Osteocyte (in vitro differentiated cells): ENCODE measurements at regions not wholly inside any gene's neighbourhood (a gene's known extent, or its start where the extent isn't known, plus 50 kb on each side); places are given as distances from the start of the nearest gene placed in this dataset.

Experiments
- DNase-seq: peaks from one replicate; pipeline ENCODE4 v3.0.0; 2021; ENCODE audit warnings: mixed read lengths; ENCODE audit not compliant: unreplicated experiment; ENCODE audit errors: extremely low spot score
- H3K27ac Mint-ChIP-seq: one replicate; pipeline ENCODE4 v1.8.0; 2021; ENCODE audit warnings: mild to moderate bottlenecking, mixed read lengths; ENCODE audit not compliant: unreplicated experiment
- H3K27me3 Mint-ChIP-seq: one replicate; pipeline ENCODE4 v1.8.0; 2021; ENCODE audit warnings: mixed read lengths; ENCODE audit not compliant: unreplicated experiment
- H3K36me3 Mint-ChIP-seq: one replicate; pipeline ENCODE4 v1.8.0; 2021; ENCODE audit warnings: mixed read lengths; ENCODE audit not compliant: unreplicated experiment
- H3K4me1 Mint-ChIP-seq: one replicate; pipeline ENCODE4 v1.8.0; 2021; ENCODE audit warnings: mixed read lengths; ENCODE audit not compliant: unreplicated experiment
- H3K4me3 Mint-ChIP-seq: one replicate; pipeline ENCODE4 v1.8.0; 2021; ENCODE audit warnings: mild to moderate bottlenecking, moderate library complexity, mixed read lengths; ENCODE audit not compliant: unreplicated experiment
- H3K9me3 Mint-ChIP-seq: one replicate; pipeline ENCODE4 v1.8.0; 2021; ENCODE audit warnings: mixed read lengths; ENCODE audit not compliant: unreplicated experiment
- CTCF ChIP-seq: fragments of 200-600 bp; sonication (generic); IDR thresholded peaks from 2 replicates; pipeline ENCODE4 v1.5.0; 2021; ENCODE audit warnings: antibody characterized with exemption, mild to moderate bottlenecking, moderate library complexity

DNA sequence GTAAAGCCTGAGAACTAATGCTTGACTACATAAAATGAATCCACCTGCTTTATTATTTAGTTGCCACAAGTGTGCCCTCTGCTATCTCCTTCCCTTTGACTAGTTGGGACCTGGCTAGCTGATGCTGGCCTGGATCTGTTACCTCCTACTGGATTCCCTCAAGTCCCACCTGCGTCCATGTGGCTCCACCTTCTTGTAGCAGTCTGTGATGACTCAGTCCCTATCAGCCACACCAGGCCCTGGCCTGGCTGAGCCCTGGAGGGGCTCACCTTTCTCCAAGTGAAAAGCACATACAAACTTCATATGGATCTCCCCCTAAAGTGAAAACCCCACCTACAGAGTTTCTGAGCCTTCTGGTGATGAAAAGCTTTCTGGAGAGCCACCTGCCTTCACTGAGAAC is 611.4 kb downstream of the SEMA5A start:
- Mint-ChIP-seq H3K4me3 (no peak overlapping the region), H3K27ac (no peak overlapping the region), H3K36me3 (peaks cover 2% of the 10 kb centered on the region), H3K27me3 (no peaks in the 10 kb centered on the region), H3K4me1 (no peaks in the 10 kb centered on the region), H3K9me3 (peaks cover 15% of the 10 kb centered on the region)
- no peak for TF ChIP-seq CTCF
- DNase-seq: no peak

- no peak for DNase-seq
- Mint-ChIP-seq H3K9me3 (peaks cover 31% of the 10 kb centered on the region), H3K4me1 (no peaks in the 10 kb centered on the region), H3K27ac (no peak overlapping the region), H3K36me3 (peaks cover 2% of the 10 kb centered on the region), H3K27me3 (no peaks in the 10 kb centered on the region), H3K4me3 (no peak overlapping the region)
- TF ChIP-seq CTCF: no peak
These were observed 604.9 kb downstream of the SEMA5A start for GRCh38 chr5:8940934-8941333.

GRCh38 chr5:8943301-8943700 is 602.6 kb downstream of the SEMA5A start:
- peaks cover 2% of the 10 kb centered on the region for H3K36me3 Mint-ChIP-seq
- DNase-seq: no peak
- no peak overlapping the region for H3K27ac Mint-ChIP-seq
- H3K27me3 Mint-ChIP-seq: no peaks in the 10 kb centered on the region
- H3K9me3 Mint-ChIP-seq: peaks cover 24% of the 10 kb centered on the region
- no peak overlapping the region for H3K4me3 Mint-ChIP-seq
- no peaks in the 10 kb centered on the region for H3K4me1 Mint-ChIP-seq
- TF ChIP-seq CTCF: no peak

DNA sequence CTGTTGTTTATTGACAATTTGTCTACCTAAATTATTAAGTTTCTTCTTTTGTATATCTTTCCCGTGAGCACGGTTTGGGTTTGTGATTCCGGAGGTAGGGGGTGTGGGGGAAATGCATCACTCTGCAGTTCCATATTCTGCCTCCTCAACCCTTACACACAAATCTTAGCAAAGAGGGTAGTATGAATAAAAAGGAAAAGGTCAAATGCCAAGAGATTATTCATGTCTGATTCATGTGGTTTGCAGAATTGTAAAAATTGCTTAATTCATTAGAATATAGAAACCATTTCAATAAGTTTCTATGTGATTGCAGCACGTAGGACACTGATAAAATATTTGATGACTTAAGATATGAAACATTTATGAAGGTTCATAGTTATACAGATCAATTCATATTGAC is 601.9 kb downstream of the SEMA5A start:
- Mint-ChIP-seq H3K27ac (no peak overlapping the region), H3K36me3 (no peaks in the 10 kb centered on the region), H3K27me3 (no peaks in the 10 kb centered on the region), H3K4me3 (no peak overlapping the region), H3K9me3 (peaks cover 20% of the 10 kb centered on the region), H3K4me1 (no peaks in the 10 kb centered on the region)
- TF ChIP-seq CTCF: no peak
- no peak for DNase-seq

DNA sequence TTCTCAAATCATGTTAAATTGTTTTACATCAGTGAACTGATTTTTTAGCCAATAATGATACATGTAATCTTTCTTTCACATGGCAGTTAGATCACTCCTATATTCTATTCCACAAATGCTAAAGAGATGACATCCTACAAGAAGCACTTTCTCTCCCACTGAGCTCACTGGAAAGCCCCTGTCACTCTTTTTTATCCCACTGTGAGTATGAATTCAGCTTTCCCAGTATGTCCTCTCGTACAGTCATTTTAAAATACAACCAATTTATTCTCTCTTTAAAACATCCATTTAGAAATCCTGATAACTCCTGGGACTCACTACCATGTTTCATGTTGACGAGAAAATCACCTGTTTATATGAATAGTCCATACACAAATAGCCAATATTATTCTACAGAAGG is 599.9 kb downstream of the SEMA5A start:
- no peak overlapping the region for H3K27ac Mint-ChIP-seq

More for the DNA sequence above, 599.9 kb downstream of the SEMA5A start:
- Mint-ChIP-seq H3K4me1 (no peaks in the 10 kb centered on the region), H3K27me3 (no peaks in the 10 kb centered on the region), H3K9me3 (peaks cover 4% of the 10 kb centered on the region), H3K36me3 (no peaks in the 10 kb centered on the region), H3K4me3 (no peak overlapping the region)
- DNase-seq: no peak
- TF ChIP-seq CTCF: no peak
